Endodermal cell (in vitro differentiated cells): ENCODE measurements at regions not wholly inside any gene's neighbourhood (a gene's known extent, or its start where the extent isn't known, plus 50 kb on each side); places are given as distances from the start of the nearest gene placed in this dataset.

Experiments used
- DNase-seq: peaks from one replicate; pipeline ENCODE4 v3.0.0-alpha.2; 2017
- H3K27ac ChIP-seq: 2 replicates; pipeline ENCODE4 v1.5.1; 2013; ENCODE audit warnings: mild to moderate bottlenecking, low read depth, low read length, moderate library complexity
- H3K27me3 ChIP-seq: 2 replicates; pipeline ENCODE4 v1.6.1; 2013; ENCODE audit warnings: mild to moderate bottlenecking, low read length, moderate library complexity; ENCODE audit not compliant: insufficient read depth, control insufficient read depth, poor library complexity, severe bottlenecking
- H3K36me3 ChIP-seq: 2 replicates; pipeline ENCODE4 v1.7.0; 2013; ENCODE audit warnings: mild to moderate bottlenecking, low read length, moderate library complexity; ENCODE audit not compliant: control insufficient read depth, insufficient read depth
- H3K4me1 ChIP-seq: one replicate; pipeline ENCODE4 v1.7.0; 2013; ENCODE audit warnings: low read length; ENCODE audit not compliant: control insufficient read depth, insufficient read depth
- H3K4me3 ChIP-seq: 2 replicates; pipeline ENCODE4 v1.5.1; 2013; ENCODE audit warnings: mild to moderate bottlenecking, low read length, moderate library complexity
- H3K9ac ChIP-seq: 2 replicates; pipeline ENCODE4 v1.6.1; 2013; ENCODE audit warnings: mild to moderate bottlenecking, low read length, moderate library complexity; ENCODE audit not compliant: poor library complexity, severe bottlenecking; ENCODE audit errors: extremely low read depth
- H3K9me3 ChIP-seq: 2 replicates; pipeline ENCODE4 v1.6.1; 2013; ENCODE audit warnings: mild to moderate bottlenecking, low read length, moderate library complexity; ENCODE audit not compliant: control insufficient read depth
- H3K27ac Mint-ChIP-seq: 2 replicates; pipeline ENCODE4 v1.8.0; 2020; ENCODE audit warnings: mixed read lengths
- H3K27me3 Mint-ChIP-seq: 2 replicates; pipeline ENCODE4 v1.8.0; 2021; ENCODE audit warnings: mild to moderate bottlenecking, mixed read lengths; ENCODE audit not compliant: insufficient read depth
- H3K36me3 Mint-ChIP-seq: 2 replicates; pipeline ENCODE4 v1.8.0; 2020; ENCODE audit warnings: low read depth, mixed read lengths
- H3K4me1 Mint-ChIP-seq: 2 replicates; pipeline ENCODE4 v1.8.0; 2020; ENCODE audit warnings: mixed read lengths
- H3K4me3 Mint-ChIP-seq: 2 replicates; pipeline ENCODE4 v1.8.0; 2020; ENCODE audit warnings: mild to moderate bottlenecking, moderate library complexity, mixed read lengths
- H3K9me3 Mint-ChIP-seq: 2 replicates; pipeline ENCODE4 v1.8.0; 2020; ENCODE audit warnings: mild to moderate bottlenecking, mixed read lengths
- CTCF ChIP-seq: fragments of 200-600 bp; sonication (generic); conservative IDR thresholded peaks from 2 replicates; pipeline ENCODE4 v1.5.0; 2021; ENCODE audit warnings: antibody characterized with exemption, mild to moderate bottlenecking
- WGBS, 2 experiments: methylation state at CpG; one replicate each; pipeline versions ENCODE4 v1.1.5 to v1.1.7; 2013; ENCODE audit warnings: missing lambda C conversion rate in 2 of 2, mixed read lengths in 1 of 2; ENCODE audit not compliant: insufficient coverage in 1 of 2, insufficient read length in 1 of 2; 5-methylcytosine and 5-hydroxymethylcytosine counted together

GRCh38 chr19:31826325-31826724, 477.1 kb upstream of the TSHZ3 start:
- no peaks in the 10 kb centered on the region for H3K27me3 Mint-ChIP-seq
- no peak overlapping the region for H3K27ac Mint-ChIP-seq
- H3K9ac ChIP-seq = no peak overlapping the region
- no peak for TF ChIP-seq CTCF
- H3K27ac ChIP-seq = no peak overlapping the region
- peaks cover 3% of the 10 kb centered on the region for H3K4me1 ChIP-seq
- no peaks in the 10 kb centered on the region for H3K9me3 Mint-ChIP-seq
- no peaks in the 10 kb centered on the region for H3K9me3 ChIP-seq
- no peaks in the 10 kb centered on the region for H3K36me3 ChIP-seq
- H3K27me3 ChIP-seq = no peaks in the 10 kb centered on the region
- no peaks in the 10 kb centered on the region for H3K36me3 Mint-ChIP-seq
- WGBS, 2 experiments = 80 to 87% methylated on average over 2 to 4 of the region's 4 CpGs
- H3K4me3 ChIP-seq = no peak overlapping the region
- peaks cover 4% of the 10 kb centered on the region for H3K4me1 Mint-ChIP-seq
- H3K4me3 Mint-ChIP-seq = no peak overlapping the region
- DNase-seq = no peak

- 86 to 93% methylated on average over 5 to 8 of the region's 8 CpGs for WGBS, 2 experiments
- Mint-ChIP-seq H3K9me3 (peaks cover 8% of the 10 kb centered on the region), H3K4me1 (no peaks in the 10 kb centered on the region), H3K36me3 (no peaks in the 10 kb centered on the region), H3K27ac (no peak overlapping the region), H3K27me3 (peaks cover 6% of the 10 kb centered on the region), H3K4me3 (no peak overlapping the region)
- TF ChIP-seq CTCF = no peak
- no peak overlapping the region for H3K27ac ChIP-seq
- no peaks in the 10 kb centered on the region for H3K27me3 ChIP-seq
- no peak for DNase-seq
- H3K9me3 ChIP-seq = peaks cover 9% of the 10 kb centered on the region
- H3K9ac ChIP-seq = no peak overlapping the region
- H3K4me1 ChIP-seq = no peaks in the 10 kb centered on the region
- no peaks in the 10 kb centered on the region for H3K36me3 ChIP-seq
- H3K4me3 ChIP-seq = no peak overlapping the region
Observed at GRCh38 chr19:31831421-31832175, 482.4 kb upstream of the TSHZ3 start.

- DNase-seq = no peak
- H3K36me3 ChIP-seq = no peaks in the 10 kb centered on the region
- Mint-ChIP-seq H3K4me1 (no peaks in the 10 kb centered on the region), H3K36me3 (no peaks in the 10 kb centered on the region), H3K9me3 (peaks cover 8% of the 10 kb centered on the region), H3K27me3 (peaks cover 6% of the 10 kb centered on the region), H3K4me3 (no peak overlapping the region), H3K27ac (no peak overlapping the region)
- H3K27me3 ChIP-seq = no peaks in the 10 kb centered on the region
- no peak overlapping the region for H3K27ac ChIP-seq
- H3K4me3 ChIP-seq = no peak overlapping the region
- H3K9me3 ChIP-seq = peaks cover 9% of the 10 kb centered on the region
- no peak for TF ChIP-seq CTCF
- no peaks in the 10 kb centered on the region for H3K4me1 ChIP-seq
- 83 to 91% methylated on average over 1 to 5 of the region's 5 CpGs for WGBS, 2 experiments
- no peak overlapping the region for H3K9ac ChIP-seq
Observed at GRCh38 chr19:31832176-31832548, 482.9 kb upstream of the TSHZ3 start.
